ENCODE measurements at regions not wholly inside any gene's neighbourhood (a gene's known extent, or its start where the extent isn't known, plus 50 kb on each side); places are given as distances from the start of the nearest gene placed in this dataset.

DNA sequence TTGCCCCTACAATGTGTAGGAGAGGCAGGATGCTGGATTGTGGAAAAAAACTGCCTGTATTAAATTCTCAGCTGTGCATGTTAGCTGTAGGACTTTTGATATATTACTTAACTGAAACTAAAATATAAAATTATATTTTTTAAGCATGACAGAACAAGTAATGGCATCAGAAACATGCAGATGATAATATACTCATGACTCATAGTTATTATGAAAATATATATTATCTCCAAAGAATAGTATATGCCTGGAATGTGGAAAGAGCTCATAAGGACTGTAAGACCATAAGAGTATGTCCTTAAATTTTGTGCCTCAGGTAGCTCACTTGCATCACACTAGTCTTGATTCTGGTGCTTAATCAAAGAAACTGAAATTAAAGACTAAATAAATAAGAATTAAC is 1100.6 kb downstream of the TECRL start:
- TF ChIP-seq, protein P1, sequence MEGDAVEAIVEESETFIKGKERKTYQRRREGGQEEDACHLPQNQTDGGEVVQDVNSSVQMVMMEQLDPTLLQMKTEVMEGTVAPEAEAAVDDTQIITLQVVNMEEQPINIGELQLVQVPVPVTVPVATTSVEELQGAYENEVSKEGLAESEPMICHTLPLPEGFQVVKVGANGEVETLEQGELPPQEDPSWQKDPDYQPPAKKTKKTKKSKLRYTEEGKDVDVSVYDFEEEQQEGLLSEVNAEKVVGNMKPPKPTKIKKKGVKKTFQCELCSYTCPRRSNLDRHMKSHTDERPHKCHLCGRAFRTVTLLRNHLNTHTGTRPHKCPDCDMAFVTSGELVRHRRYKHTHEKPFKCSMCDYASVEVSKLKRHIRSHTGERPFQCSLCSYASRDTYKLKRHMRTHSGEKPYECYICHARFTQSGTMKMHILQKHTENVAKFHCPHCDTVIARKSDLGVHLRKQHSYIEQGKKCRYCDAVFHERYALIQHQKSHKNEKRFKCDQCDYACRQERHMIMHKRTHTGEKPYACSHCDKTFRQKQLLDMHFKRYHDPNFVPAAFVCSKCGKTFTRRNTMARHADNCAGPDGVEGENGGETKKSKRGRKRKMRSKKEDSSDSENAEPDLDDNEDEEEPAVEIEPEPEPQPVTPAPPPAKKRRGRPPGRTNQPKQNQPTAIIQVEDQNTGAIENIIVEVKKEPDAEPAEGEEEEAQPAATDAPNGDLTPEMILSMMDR (conservative IDR thresholded peaks at IDR 0.05) = no peak
- no peak for TF ChIP-seq ZFX (IDR thresholded peaks at IDR 0.05)

Data from C4-2B (cell line).